ENCODE measurements at regions not wholly inside any gene's neighbourhood (a gene's known extent, or its start where the extent isn't known, plus 50 kb on each side); places are given as distances from the start of the nearest gene placed in this dataset.

DNA sequence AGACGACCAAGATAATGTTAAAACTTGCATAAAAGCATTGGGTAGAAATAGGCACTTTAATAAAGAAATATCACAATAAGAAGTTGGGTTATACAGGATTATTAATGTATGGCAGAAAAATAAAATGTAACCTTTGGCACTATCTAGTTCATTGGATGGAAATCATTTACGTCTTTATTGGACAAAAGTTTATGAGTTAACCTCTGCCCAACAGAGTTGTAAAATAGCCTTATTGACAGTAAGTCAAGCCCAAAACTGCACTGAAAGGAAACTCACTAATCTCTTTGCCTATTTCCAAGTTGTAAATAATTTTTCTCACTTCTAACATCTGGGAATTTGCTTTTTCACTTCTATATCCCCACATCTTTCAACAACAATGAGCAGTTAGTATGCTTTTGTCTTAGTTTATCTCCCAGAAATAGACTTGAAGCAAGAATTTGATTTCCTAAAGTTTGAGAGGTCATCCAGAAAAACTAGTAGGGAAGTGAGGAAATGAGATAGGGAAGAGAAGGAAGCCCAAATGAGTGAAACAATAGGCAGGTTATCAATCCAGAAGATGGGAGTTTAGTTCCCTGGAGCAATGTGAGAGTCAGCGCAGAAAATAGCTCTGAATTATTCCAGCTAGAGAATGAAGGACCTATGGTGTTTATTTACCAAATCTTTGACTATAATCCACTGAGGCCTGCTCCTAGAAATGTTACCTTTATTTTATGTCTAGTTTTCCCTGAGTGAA, 434.8 kb downstream of the CCER1 start:
- no peak for DNase-seq (ENCODE audit: low read depth)
- TF ChIP-seq, protein P1, sequence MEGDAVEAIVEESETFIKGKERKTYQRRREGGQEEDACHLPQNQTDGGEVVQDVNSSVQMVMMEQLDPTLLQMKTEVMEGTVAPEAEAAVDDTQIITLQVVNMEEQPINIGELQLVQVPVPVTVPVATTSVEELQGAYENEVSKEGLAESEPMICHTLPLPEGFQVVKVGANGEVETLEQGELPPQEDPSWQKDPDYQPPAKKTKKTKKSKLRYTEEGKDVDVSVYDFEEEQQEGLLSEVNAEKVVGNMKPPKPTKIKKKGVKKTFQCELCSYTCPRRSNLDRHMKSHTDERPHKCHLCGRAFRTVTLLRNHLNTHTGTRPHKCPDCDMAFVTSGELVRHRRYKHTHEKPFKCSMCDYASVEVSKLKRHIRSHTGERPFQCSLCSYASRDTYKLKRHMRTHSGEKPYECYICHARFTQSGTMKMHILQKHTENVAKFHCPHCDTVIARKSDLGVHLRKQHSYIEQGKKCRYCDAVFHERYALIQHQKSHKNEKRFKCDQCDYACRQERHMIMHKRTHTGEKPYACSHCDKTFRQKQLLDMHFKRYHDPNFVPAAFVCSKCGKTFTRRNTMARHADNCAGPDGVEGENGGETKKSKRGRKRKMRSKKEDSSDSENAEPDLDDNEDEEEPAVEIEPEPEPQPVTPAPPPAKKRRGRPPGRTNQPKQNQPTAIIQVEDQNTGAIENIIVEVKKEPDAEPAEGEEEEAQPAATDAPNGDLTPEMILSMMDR (IDR thresholded peaks at IDR 0.05; ENCODE audit: low read depth, low read length, missing control alignments): no peak
- H3K4me3 ChIP-seq (ENCODE audit: low read depth, low read length): no peak overlapping the region
- in situ Hi-C loops (cut with HindIII; ENCODE audit: low sequenced_read_pairs): no loop called here

DNA sequence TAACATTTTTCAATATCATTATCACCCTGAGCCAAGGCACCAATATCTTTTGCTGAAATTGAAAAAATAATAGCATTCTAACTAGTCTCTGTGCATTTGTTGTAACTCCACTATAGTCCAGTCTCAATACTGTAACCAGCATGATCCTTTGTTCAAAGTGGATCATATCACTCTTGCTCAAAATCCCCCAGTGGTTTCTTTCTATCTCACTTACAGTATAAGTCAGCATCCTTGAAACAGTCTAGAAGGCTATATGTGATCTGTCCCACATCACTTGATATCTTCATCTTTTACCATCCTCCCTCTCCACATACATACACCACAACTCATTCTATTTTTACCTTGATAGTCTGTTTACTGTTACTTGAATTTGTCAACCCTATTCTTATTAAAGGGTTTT, 435.7 kb downstream of the CCER1 start:
- TF ChIP-seq, protein P1 (IDR thresholded peaks at IDR 0.05; ENCODE audit: low read depth, low read length, missing control alignments): no peak
- in situ Hi-C loops (cut with HindIII; ENCODE audit: low sequenced_read_pairs): no loop called here
- no peak for DNase-seq (ENCODE audit: low read depth)
- no peak overlapping the region for H3K4me3 ChIP-seq (ENCODE audit: low read depth, low read length)

DNA sequence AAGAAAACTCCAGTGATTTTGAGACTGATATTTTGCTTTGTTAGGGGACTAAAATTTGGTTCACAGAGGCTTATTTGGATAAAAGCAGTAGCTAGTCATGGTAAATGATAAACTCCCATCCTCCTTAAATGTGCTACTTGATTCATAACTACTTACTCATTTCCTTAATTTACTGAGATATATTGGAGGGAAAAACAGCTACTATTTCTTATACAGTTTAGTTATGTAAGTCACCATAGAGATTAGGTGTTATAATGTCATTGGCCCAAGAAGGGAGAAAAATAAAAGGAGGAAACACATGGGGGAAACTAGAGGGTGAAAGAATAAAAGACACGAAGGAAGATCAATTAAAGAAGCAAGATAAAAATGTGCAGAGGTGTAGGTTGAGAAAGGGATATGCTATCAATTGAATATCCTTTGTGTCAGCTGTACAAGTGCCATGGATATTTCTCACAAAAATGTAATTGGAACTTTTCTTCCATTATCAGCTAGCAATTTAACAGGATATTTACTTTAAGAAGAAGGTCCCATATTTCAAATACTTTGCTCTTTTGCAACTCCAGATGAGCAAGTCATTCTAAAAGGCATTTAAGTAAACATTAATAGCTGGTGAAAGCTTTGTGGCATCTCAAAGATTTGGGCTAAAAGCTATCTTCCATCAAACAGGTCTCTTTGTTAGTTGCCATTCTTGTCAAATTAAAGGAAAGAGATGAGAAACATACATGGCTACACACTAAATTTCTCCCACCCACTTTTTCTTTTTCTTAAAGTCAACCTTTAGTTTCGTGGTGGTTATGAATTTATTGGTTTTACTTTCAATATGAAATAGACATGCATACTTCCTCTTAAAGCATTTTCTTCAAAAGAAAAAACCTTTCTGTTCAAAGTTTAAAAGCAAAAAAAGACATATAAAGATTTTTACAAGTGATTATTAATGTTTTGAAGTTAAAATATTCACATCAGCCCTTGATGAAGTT, 439.5 kb downstream of the CCER1 start:
- in situ Hi-C loops (cut with HindIII; ENCODE audit: low sequenced_read_pairs): no loop called here
- no peak for DNase-seq (ENCODE audit: low read depth)
- TF ChIP-seq, protein P1 (IDR thresholded peaks at IDR 0.05; ENCODE audit: low read depth, low read length, missing control alignments): no peak
- no peak overlapping the region for H3K4me3 ChIP-seq (ENCODE audit: low read depth, low read length)

DNA sequence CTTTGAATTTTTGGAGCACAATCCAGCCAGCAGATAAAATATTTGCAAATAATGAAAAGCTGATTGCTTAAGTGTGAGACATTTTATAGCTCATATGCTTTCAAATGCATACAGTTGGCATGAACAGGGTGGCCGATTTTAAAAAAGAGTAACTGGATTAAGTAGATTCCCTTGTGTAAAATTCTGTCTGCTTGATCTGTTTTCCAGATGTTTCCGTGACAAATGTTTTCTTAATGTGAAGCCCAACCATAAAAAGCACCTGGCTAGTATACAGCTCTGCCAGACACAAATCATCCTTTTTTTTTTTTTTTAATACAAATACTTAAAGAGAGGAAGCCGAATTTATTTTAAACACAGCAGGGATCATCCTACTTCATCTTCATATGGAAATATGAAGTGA, 440.7 kb downstream of the CCER1 start:
- in situ Hi-C loops (cut with HindIII; ENCODE audit: low sequenced_read_pairs): no loop called here
- DNase-seq (ENCODE audit: low read depth): no peak
- no peak overlapping the region for H3K4me3 ChIP-seq (ENCODE audit: low read depth, low read length)

DNA sequence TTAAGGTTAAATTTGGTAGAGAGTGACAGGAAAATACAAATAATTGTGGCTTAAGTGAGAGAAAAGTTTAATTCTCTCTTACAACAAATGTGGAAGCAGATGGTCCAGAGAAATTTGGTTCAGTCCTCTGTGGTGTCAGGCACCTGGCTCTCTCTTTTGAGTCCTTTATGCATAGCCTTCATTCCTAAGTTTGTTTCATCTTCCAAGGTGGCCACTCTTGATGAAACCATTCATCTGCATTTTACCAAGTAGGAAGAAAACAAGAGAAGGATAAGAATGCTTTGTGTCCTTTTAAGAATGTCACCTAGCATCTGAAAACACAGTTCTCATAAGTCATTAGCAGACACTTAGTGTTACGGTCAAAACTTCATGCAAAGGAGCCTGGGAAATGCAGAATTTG, 442.5 kb downstream of the CCER1 start:
- TF ChIP-seq, protein P1 (IDR thresholded peaks at IDR 0.05; ENCODE audit: low read depth, low read length, missing control alignments): no peak
- in situ Hi-C loops (cut with HindIII; ENCODE audit: low sequenced_read_pairs): no loop called here
- no peak overlapping the region for H3K4me3 ChIP-seq (ENCODE audit: low read depth, low read length)
- no peak for DNase-seq (ENCODE audit: low read depth)

More for the DNA sequence above, 440.7 kb downstream of the CCER1 start:
- TF ChIP-seq, protein P1 (IDR thresholded peaks at IDR 0.05; ENCODE audit: low read depth, low read length, missing control alignments): no peak

DNA sequence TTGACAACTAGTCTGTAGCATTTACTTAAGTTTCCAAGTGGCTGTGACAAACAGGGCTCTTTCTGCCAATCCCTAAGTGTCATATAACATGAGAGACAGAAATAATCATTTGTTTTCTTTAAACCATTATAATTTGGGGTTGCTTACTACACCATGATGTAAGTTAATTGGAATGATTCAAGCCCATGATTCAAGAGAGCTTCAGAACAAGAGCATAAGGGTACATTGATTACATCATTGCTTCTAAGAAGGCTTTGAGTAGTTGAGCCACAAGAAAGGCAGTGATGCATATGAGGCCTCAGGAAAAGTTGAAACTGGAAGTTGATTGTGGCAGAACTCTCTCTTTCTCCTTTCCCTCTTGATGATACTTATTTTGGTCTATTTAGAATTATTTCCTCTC, 444.0 kb downstream of the CCER1 start:
- in situ Hi-C loops (cut with HindIII; ENCODE audit: low sequenced_read_pairs): no loop called here
- TF ChIP-seq, protein P1 (IDR thresholded peaks at IDR 0.05; ENCODE audit: low read depth, low read length, missing control alignments): no peak
- DNase-seq (ENCODE audit: low read depth): no peak
- H3K4me3 ChIP-seq (ENCODE audit: low read depth, low read length): no peak overlapping the region

Data from astrocyte of the cerebellum (primary cell).